Cardiac muscle cell (in vitro differentiated cells and primary cell): ENCODE measurements at regions not wholly inside any gene's neighbourhood (a gene's known extent, or its start where the extent isn't known, plus 50 kb on each side); places are given as distances from the start of the nearest gene placed in this dataset.

Experiments
- DNase-seq, 2 donors: peaks; one replicate each; pipeline versions ENCODE4 v3.0.0 to v3.0.0-alpha.2; 2010 to 2017; ENCODE audit warnings: low read depth in 1 of 2, low spot score in 1 of 2
- H3K27ac ChIP-seq: fragments of 200-600 bp; sonication (generic); 2 replicates; pipeline ENCODE4 v1.5.1; 2016
- H3K27me3 ChIP-seq: fragments of 200-600 bp; sonication (generic); 2 replicates; pipeline ENCODE4 v1.6.0; 2016; ENCODE audit warnings: control low read depth
- H3K36me3 ChIP-seq: fragments of 200-600 bp; sonication (generic); 2 replicates; pipeline ENCODE4 v1.5.1; 2016; ENCODE audit warnings: control low read depth
- H3K4me1 ChIP-seq: fragments of 200-600 bp; sonication (generic); 2 replicates; pipeline ENCODE4 v1.8.1; 2017; ENCODE audit warnings: low read depth, mild to moderate bottlenecking, mixed run types
- H3K4me3 ChIP-seq: fragments of 200-600 bp; sonication (generic); 2 replicates; pipeline ENCODE4 v1.5.1; 2016; ENCODE audit warnings: mild to moderate bottlenecking
- H3K9me3 ChIP-seq: fragments of 200-600 bp; sonication (generic); 2 replicates; pipeline ENCODE4 v1.5.1; 2017; ENCODE audit warnings: low read depth, mild to moderate bottlenecking, control low read depth
- TF ChIP-seq, protein P1 (sequence below): IDR thresholded peaks from 2 replicates; pipeline ENCODE4 v1.5.1; 2012; ENCODE audit warnings: low read depth, mild to moderate bottlenecking, low read length

GRCh38 chr5:2126512-2126911 lies 243.8 kb upstream of the IRX4 start:
- Histone ChIP-seq H3K27ac (no peak overlapping the region), H3K36me3 (no peaks in the 10 kb centered on the region), H3K27me3 (no peaks in the 10 kb centered on the region), H3K4me1 (peaks cover 12% of the 10 kb centered on the region), H3K4me3 (no peak overlapping the region), H3K9me3 (no peaks in the 10 kb centered on the region)
- DNase-seq = no peak
- TF ChIP-seq, protein P1, sequence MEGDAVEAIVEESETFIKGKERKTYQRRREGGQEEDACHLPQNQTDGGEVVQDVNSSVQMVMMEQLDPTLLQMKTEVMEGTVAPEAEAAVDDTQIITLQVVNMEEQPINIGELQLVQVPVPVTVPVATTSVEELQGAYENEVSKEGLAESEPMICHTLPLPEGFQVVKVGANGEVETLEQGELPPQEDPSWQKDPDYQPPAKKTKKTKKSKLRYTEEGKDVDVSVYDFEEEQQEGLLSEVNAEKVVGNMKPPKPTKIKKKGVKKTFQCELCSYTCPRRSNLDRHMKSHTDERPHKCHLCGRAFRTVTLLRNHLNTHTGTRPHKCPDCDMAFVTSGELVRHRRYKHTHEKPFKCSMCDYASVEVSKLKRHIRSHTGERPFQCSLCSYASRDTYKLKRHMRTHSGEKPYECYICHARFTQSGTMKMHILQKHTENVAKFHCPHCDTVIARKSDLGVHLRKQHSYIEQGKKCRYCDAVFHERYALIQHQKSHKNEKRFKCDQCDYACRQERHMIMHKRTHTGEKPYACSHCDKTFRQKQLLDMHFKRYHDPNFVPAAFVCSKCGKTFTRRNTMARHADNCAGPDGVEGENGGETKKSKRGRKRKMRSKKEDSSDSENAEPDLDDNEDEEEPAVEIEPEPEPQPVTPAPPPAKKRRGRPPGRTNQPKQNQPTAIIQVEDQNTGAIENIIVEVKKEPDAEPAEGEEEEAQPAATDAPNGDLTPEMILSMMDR = no peak

GRCh38 chr5:2125901-2126265 lies 243.2 kb upstream of the IRX4 start:
- Histone ChIP-seq H3K4me3 (no peak overlapping the region), H3K9me3 (no peaks in the 10 kb centered on the region), H3K27ac (no peak overlapping the region), H3K36me3 (no peaks in the 10 kb centered on the region), H3K4me1 (peaks cover 12% of the 10 kb centered on the region), H3K27me3 (no peaks in the 10 kb centered on the region)
- TF ChIP-seq, protein P1 = no peak
- no peak for DNase-seq

GRCh38 chr5:2125171-2125900 lies 242.6 kb upstream of the IRX4 start:
- H3K27me3 ChIP-seq = no peaks in the 10 kb centered on the region
- H3K4me1 ChIP-seq = peaks cover 12% of the 10 kb centered on the region
- H3K36me3 ChIP-seq = no peaks in the 10 kb centered on the region
- TF ChIP-seq, protein P1 = no peak
- DNase-seq = no peak
- no peak overlapping the region for H3K27ac ChIP-seq
- H3K9me3 ChIP-seq = no peaks in the 10 kb centered on the region
- no peak overlapping the region for H3K4me3 ChIP-seq

- no peaks in the 10 kb centered on the region for H3K27me3 ChIP-seq
- no peaks in the 10 kb centered on the region for H3K36me3 ChIP-seq
- no peak for DNase-seq
- H3K4me1 ChIP-seq = peaks cover 12% of the 10 kb centered on the region
- H3K4me3 ChIP-seq = no peak overlapping the region
- TF ChIP-seq, protein P1 = no peak
- H3K9me3 ChIP-seq = no peaks in the 10 kb centered on the region
- no peak overlapping the region for H3K27ac ChIP-seq
Observed at GRCh38 chr5:2124434-2125170, 241.9 kb upstream of the IRX4 start.

DNA sequence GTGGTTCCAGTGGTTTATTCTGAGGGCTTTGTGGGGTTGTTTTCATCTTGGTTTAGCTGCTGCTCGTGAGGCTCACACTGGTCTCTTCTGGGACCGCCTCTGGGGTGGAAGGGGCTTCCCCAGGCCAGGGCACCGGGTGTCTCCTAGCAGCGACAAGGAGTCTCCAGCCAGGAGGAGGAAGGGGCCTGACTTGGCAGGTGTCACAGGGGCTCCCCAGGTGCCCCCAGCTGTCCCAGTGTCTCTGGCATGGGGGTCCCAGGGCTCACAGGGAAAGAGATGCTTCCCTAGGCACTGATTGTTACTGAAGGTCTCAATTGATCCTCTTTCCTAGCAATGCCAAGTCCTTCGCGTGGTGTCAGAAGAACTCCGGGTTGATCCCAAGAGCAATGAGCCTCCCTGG lies 241.1 kb upstream of the IRX4 start:
- peaks cover 14% of the 10 kb centered on the region for H3K4me1 ChIP-seq
- H3K9me3 ChIP-seq = no peaks in the 10 kb centered on the region
- H3K36me3 ChIP-seq = no peaks in the 10 kb centered on the region
- H3K27me3 ChIP-seq = no peaks in the 10 kb centered on the region
- H3K27ac ChIP-seq = no peak overlapping the region
- no peak for DNase-seq
- TF ChIP-seq, protein P1 = no peak
- no peak overlapping the region for H3K4me3 ChIP-seq
